Vagina (tissue), 2 donors: ENCODE measurements at regions not wholly inside any gene's neighbourhood (a gene's known extent, or its start where the extent isn't known, plus 50 kb on each side); places are given as distances from the start of the nearest gene placed in this dataset.

Source experiments
- CTCF ChIP-seq, 3 experiments: fragments of 450-650 bp in 2 of 3; fragments of 200-600 bp in 1 of 3; sonication (generic) in 1 of 3; IDR thresholded peaks; one replicate each; pipeline ENCODE4 v1.5.1; 2017 to 2019; ENCODE audit warnings: antibody characterized with exemption in 3 of 3, mild to moderate bottlenecking in 2 of 3, moderate library complexity in 2 of 3
- POLR2A ChIP-seq, 2 donors: fragments of 450-650 bp; IDR thresholded peaks; one replicate each; pipeline ENCODE4 v1.6.1; 2017; ENCODE audit warnings: antibody characterized with exemption in 2 of 2, mild to moderate bottlenecking in 2 of 2, moderate library complexity in 2 of 2

GRCh38 chr6:113317442-113317841, 539.7 kb upstream of the MARCKS start:
- no peak for TF ChIP-seq CTCF (IDR thresholded peaks at IDR 0.05)
- no peak for TF ChIP-seq POLR2A (IDR thresholded peaks at IDR 0.05)
